Mesenchymal stem cell (in vitro differentiated cells and primary cell): ENCODE measurements at regions not wholly inside any gene's neighbourhood (a gene's known extent, or its start where the extent isn't known, plus 50 kb on each side); places are given as distances from the start of the nearest gene placed in this dataset.

Source experiments
- DNase-seq: peaks from one replicate; pipeline ENCODE4 v3.0.0-alpha.2; 2013
- H2AFZ ChIP-seq: one replicate; pipeline ENCODE4 v1.6.1; 2013; ENCODE audit warnings: low read depth, mild to moderate bottlenecking, control low read depth, inconsistent platforms, low read length, moderate library complexity
- H2AK5ac ChIP-seq: 2 replicates; pipeline ENCODE4 v1.6.1; 2013; ENCODE audit warnings: low read length, moderate library complexity, mild to moderate bottlenecking, inconsistent platforms; ENCODE audit not compliant: severe bottlenecking
- H2BK120ac ChIP-seq: one replicate; pipeline ENCODE4 v1.6.1; 2013; ENCODE audit warnings: low read depth, mild to moderate bottlenecking, inconsistent platforms, low read length, moderate library complexity
- H2BK12ac ChIP-seq, 2 experiments: one replicate each; pipeline ENCODE4 v1.6.1; 2013; ENCODE audit warnings: inconsistent platforms in 2 of 2, low read length in 2 of 2, mild to moderate bottlenecking in 2 of 2, moderate library complexity in 2 of 2, control low read depth in 1 of 2
- H2BK15ac ChIP-seq: one replicate; pipeline ENCODE4 v1.6.1; 2013; ENCODE audit warnings: mild to moderate bottlenecking, low read depth, inconsistent platforms; ENCODE audit not compliant: poor library complexity, severe bottlenecking
- H2BK5ac ChIP-seq: 2 replicates; pipeline ENCODE4 v1.6.1; 2013; ENCODE audit warnings: low read depth, mild to moderate bottlenecking, low read length, control low read depth, inconsistent platforms; ENCODE audit not compliant: poor library complexity, severe bottlenecking
- H3K14ac ChIP-seq, 2 experiments: one replicate each; pipeline ENCODE4 v1.6.1; 2013; ENCODE audit warnings: inconsistent platforms in 2 of 2, low read length in 2 of 2, control low read depth in 1 of 2, mild to moderate bottlenecking in 1 of 2, moderate library complexity in 1 of 2
- H3K18ac ChIP-seq, 2 experiments: one replicate each; pipeline ENCODE4 v1.6.1; 2013; ENCODE audit warnings: inconsistent platforms in 2 of 2, low read length in 2 of 2, control low read depth in 1 of 2, low read depth in 1 of 2, mild to moderate bottlenecking in 1 of 2
- H3K23ac ChIP-seq, 2 experiments: one replicate each; pipeline ENCODE4 v1.6.1; 2013; ENCODE audit warnings: inconsistent platforms in 2 of 2, low read length in 2 of 2, mild to moderate bottlenecking in 2 of 2, moderate library complexity in 2 of 2, control low read depth in 1 of 2
- H3K27ac ChIP-seq: 2 replicates; pipeline ENCODE4 v1.5.1; 2013; ENCODE audit warnings: mild to moderate bottlenecking, moderate library complexity, low read length, control low read depth, inconsistent platforms; ENCODE audit not compliant: poor library complexity, severe bottlenecking
- H3K27me3 ChIP-seq, 2 experiments: 2 replicates each; pipeline versions ENCODE4 v1.6.1 to v1.7.0; 2013; ENCODE audit warnings: low read length in 2 of 2, mild to moderate bottlenecking in 2 of 2, moderate library complexity in 2 of 2, control low read depth in 1 of 2, inconsistent platforms in 1 of 2; ENCODE audit not compliant: control insufficient read depth in 1 of 2, insufficient read depth in 1 of 2
- H3K36me3 ChIP-seq, 2 experiments: 2 replicates each; pipeline versions ENCODE4 v1.6.1 to v1.7.0; 2013; ENCODE audit warnings: low read length in 2 of 2, control low read depth in 1 of 2, inconsistent platforms in 1 of 2, low read depth in 1 of 2, mild to moderate bottlenecking in 1 of 2; ENCODE audit not compliant: insufficient read depth in 2 of 2, control insufficient read depth in 1 of 2
- H3K4ac ChIP-seq, 2 experiments: one replicate each; pipeline ENCODE4 v1.6.1; 2013; ENCODE audit warnings: inconsistent platforms in 2 of 2, low read length in 2 of 2, mild to moderate bottlenecking in 2 of 2, moderate library complexity in 2 of 2, control low read depth in 1 of 2, low read depth in 1 of 2
- H3K4me1 ChIP-seq: 2 replicates; pipeline ENCODE4 v1.6.1; 2013; ENCODE audit warnings: low read depth, low read length, control low read depth; ENCODE audit not compliant: control insufficient read depth, insufficient read depth
- H3K4me2 ChIP-seq: 2 replicates; pipeline ENCODE4 v1.6.1; 2013; ENCODE audit warnings: low read length, mild to moderate bottlenecking, inconsistent platforms; ENCODE audit not compliant: poor library complexity, severe bottlenecking
- H3K4me3 ChIP-seq, 2 experiments: 2 replicates each; pipeline versions ENCODE4 v1.5.1 to v1.7.0; 2013; ENCODE audit warnings: low read length in 2 of 2, mild to moderate bottlenecking in 2 of 2, control low read depth in 1 of 2, low read depth in 1 of 2; ENCODE audit not compliant: insufficient read depth in 1 of 2
- H3K79me1 ChIP-seq: replicated peaks from 2 replicates; pipeline ENCODE4 v1.6.1; 2013; ENCODE audit warnings: mild to moderate bottlenecking, control low read depth, low read length, inconsistent platforms; ENCODE audit not compliant: poor library complexity, severe bottlenecking
- H3K9ac ChIP-seq: 2 replicates; pipeline ENCODE4 v1.7.0; 2013; ENCODE audit warnings: mild to moderate bottlenecking, low read length, moderate library complexity
- H3K9me3 ChIP-seq: 2 replicates; pipeline ENCODE4 v1.7.0; 2013; ENCODE audit warnings: mild to moderate bottlenecking, low read length; ENCODE audit not compliant: control insufficient read depth
- H4K8ac ChIP-seq: one replicate; pipeline ENCODE4 v1.6.1; 2013; ENCODE audit warnings: inconsistent platforms, mild to moderate bottlenecking, low read length, moderate library complexity
- H4K91ac ChIP-seq: one replicate; pipeline ENCODE4 v1.6.1; 2013; ENCODE audit warnings: mild to moderate bottlenecking, low read length, inconsistent platforms
- WGBS: methylation state at CpG from one replicate; pipeline ENCODE4 v1.1.7; 2013; ENCODE audit warnings: mixed read lengths; 5-methylcytosine and 5-hydroxymethylcytosine counted together

GRCh38 chr3:148078658-148079057 is 619.0 kb upstream of the AGTR1 start:
- no peaks in the 10 kb centered on the region for H3K27me3 ChIP-seq
- H3K27ac ChIP-seq, result no peak overlapping the region
- no peaks in the 10 kb centered on the region for H3K36me3 ChIP-seq
- H3K4me3 ChIP-seq, result no peak overlapping the region
- no peak overlapping the region for H2AK5ac ChIP-seq
- no peak overlapping the region for H4K8ac ChIP-seq
- H3K9me3 ChIP-seq, result no peaks in the 10 kb centered on the region
- H2BK12ac ChIP-seq, result no peak overlapping the region
- no peak overlapping the region for H2BK5ac ChIP-seq
- no peak overlapping the region for H3K9ac ChIP-seq
- H2AFZ ChIP-seq, result no peak overlapping the region
- no peak overlapping the region for H3K4me2 ChIP-seq
- H2BK15ac ChIP-seq, result no peak overlapping the region
- H3K4ac ChIP-seq, result no peak overlapping the region
- H2BK120ac ChIP-seq, result no peak overlapping the region
- H3K4me1 ChIP-seq, result no peaks in the 10 kb centered on the region
- no peaks in the 10 kb centered on the region for H3K79me1 ChIP-seq
- H3K18ac ChIP-seq, result no peak overlapping the region
- no peak for DNase-seq
- no peak overlapping the region for H3K14ac ChIP-seq
- H3K23ac ChIP-seq, result no peak overlapping the region
- H4K91ac ChIP-seq, result no peak overlapping the region

DNA sequence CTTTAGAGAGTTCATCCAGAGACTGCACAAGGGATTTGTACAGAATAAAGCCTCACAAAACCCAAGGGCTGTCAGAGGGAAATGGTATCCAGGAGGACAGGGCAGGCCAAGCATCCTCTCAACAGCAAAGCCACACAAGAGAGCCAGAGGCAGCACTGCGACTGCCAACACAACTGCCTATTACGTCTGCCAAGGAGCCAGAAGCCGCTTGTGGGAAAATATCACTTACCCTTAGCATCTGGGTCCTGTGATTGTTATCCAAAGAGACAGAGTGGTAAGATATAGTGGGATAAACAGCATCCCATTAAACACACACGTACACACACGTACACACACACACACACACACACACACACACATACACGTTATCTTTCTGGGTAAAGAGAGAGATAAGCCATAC is 618.3 kb upstream of the AGTR1 start:
- H3K27me3 ChIP-seq, result no peaks in the 10 kb centered on the region
- peak overlapping the region; percentile 46 for H3K9ac ChIP-seq
- DNase-seq, result peak; percentile 3
- peak overlapping the region in 1 of 2 experiments; percentile 35 for H3K4ac ChIP-seq
- H3K27ac ChIP-seq, result no peak overlapping the region
- no peak overlapping the region for H4K8ac ChIP-seq
- no peak overlapping the region for H2BK5ac ChIP-seq
- H2BK120ac ChIP-seq, result no peak overlapping the region
- H3K9me3 ChIP-seq, result no peaks in the 10 kb centered on the region
- H4K91ac ChIP-seq, result no peak overlapping the region
- no peaks in the 10 kb centered on the region for H3K79me1 ChIP-seq
- no peak overlapping the region for H2BK15ac ChIP-seq
- no peak overlapping the region for H3K18ac ChIP-seq
- H3K4me1 ChIP-seq, result no peaks in the 10 kb centered on the region
- no peaks in the 10 kb centered on the region for H3K36me3 ChIP-seq
- no peak overlapping the region for H3K14ac ChIP-seq
- no peak overlapping the region for H3K4me3 ChIP-seq
- no peak overlapping the region for H3K4me2 ChIP-seq
- no peak overlapping the region for H2BK12ac ChIP-seq
- H2AK5ac ChIP-seq, result no peak overlapping the region
- no CpG with 5 or more reads among the region's 6 CpGs for WGBS
- H3K23ac ChIP-seq, result no peak overlapping the region
- H2AFZ ChIP-seq, result peak overlapping the region; percentile 29

GRCh38 chr3:148081926-148082325 is 615.8 kb upstream of the AGTR1 start:
- Histone ChIP-seq H3K79me1 (no peaks in the 10 kb centered on the region), H3K23ac (no peak overlapping the region), H3K9me3 (no peaks in the 10 kb centered on the region), H3K14ac (no peak overlapping the region), H3K27ac (no peak overlapping the region), H3K27me3 (no peaks in the 10 kb centered on the region), H2BK120ac (no peak overlapping the region), H3K4me3 (no peak overlapping the region), H2AFZ (no peak overlapping the region), H2BK15ac (no peak overlapping the region), H3K4me2 (no peak overlapping the region), H4K91ac (no peak overlapping the region), H3K9ac (no peak overlapping the region), H3K18ac (no peak overlapping the region), H4K8ac (no peak overlapping the region), H3K4me1 (no peaks in the 10 kb centered on the region), H2AK5ac (no peak overlapping the region), H3K4ac (no peak overlapping the region), H3K36me3 (no peaks in the 10 kb centered on the region), H2BK12ac (no peak overlapping the region), H2BK5ac (no peak overlapping the region)
- no CpG with 5 or more reads among the region's 1 CpG for WGBS
- no peak for DNase-seq

DNA sequence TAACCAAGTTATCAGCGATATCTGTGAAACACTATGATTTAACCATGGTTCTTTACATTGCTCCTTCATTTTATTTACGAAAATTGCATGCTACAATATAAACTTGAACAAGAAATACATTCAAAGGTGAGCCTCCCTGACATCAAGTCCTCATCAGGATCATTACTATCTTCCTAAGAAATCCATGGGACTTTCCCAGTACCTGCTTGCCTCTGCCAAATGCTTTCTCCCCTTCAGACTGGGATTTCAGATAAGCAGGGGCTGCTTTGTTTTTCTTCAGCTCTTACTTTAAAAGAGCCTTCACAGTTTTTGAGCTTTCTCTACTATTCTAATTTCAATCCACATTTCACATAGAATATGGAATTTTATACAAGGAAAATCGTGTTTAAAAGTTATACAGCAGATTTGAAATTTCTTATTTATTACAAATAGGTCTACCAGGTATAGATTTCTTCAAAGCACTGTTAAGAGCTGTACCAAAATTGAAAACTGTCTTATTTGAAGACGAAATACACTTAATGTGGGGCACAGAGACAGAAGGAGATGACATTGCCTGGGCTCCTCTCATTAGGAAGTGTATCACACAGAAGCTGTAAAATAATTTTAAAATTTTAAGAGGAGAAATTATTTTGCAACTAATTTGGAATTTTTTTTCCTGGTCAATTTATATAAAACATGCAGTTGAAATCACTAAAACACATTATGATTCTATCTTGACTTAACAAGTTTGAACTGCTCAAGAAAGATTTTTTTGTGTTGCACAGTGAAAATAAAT is 615.0 kb upstream of the AGTR1 start:
- Histone ChIP-seq H3K14ac (no peak overlapping the region), H3K4ac (no peak overlapping the region), H3K36me3 (no peaks in the 10 kb centered on the region), H3K9me3 (no peaks in the 10 kb centered on the region), H3K79me1 (no peaks in the 10 kb centered on the region), H3K4me3 (no peak overlapping the region), H2BK120ac (no peak overlapping the region), H3K27ac (no peak overlapping the region), H3K18ac (no peak overlapping the region), H3K23ac (no peak overlapping the region), H2AFZ (no peak overlapping the region), H2BK5ac (no peak overlapping the region), H2BK12ac (no peak overlapping the region), H3K4me1 (no peaks in the 10 kb centered on the region), H3K4me2 (no peak overlapping the region), H4K91ac (no peak overlapping the region), H4K8ac (no peak overlapping the region), H3K27me3 (no peaks in the 10 kb centered on the region), H2AK5ac (no peak overlapping the region), H2BK15ac (no peak overlapping the region), H3K9ac (no peak overlapping the region)
- no peak for DNase-seq
- WGBS, result 95% methylated on average over 3 of the region's 4 CpGs
